ENCODE measurements at regions not wholly inside any gene's neighbourhood (a gene's known extent, or its start where the extent isn't known, plus 50 kb on each side); places are given as distances from the start of the nearest gene placed in this dataset.

DNA sequence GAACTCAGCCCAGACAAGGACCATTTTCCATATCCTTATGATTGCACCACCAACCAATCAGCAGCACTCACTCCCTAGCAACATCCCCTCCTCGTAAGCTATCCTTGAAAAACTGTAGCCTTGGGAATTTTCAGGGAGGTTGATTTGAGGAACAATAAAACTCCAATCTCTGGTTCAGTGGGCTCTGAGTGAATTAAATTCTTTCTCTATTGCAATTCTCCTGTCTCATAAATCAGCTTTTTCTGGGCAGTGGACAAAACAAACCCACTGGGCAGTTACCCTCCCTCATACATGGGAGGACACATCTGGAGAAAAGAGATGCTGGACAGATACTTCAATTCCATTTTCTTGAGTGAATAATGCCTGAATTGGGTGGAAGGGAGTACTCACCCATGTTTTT lies 115.4 kb upstream of the STXBP5 start:
- no peak for DNase-seq

- DNase-seq: no peak
Observed at GRCh38 chr6:147095316-147095715, 108.9 kb upstream of the STXBP5 start.

GRCh38 chr6:147099974-147100373 lies 104.2 kb upstream of the STXBP5 start:
- no peak for DNase-seq

DNA sequence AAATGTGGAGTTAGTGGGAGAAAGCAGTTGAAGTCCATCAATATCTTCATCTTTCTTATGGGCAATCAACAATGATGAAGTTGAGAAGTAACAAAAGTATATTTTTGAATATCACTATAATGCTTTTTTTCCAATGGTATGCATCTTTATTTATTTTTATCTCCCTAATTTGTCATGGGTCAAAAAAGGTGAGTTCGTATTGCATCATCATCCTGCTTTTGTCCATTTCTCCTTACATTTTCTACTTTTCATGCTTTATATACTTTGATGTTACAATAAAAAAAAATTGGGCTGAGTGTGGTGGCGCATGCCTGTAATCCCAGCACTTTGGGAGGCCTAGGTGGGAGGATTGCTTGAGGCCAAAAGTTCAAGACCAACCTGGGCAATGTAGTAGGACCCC lies 101.2 kb upstream of the STXBP5 start:
- no peak for DNase-seq

GRCh38 chr6:147103694-147104093 lies 100.5 kb upstream of the STXBP5 start:
- DNase-seq: no peak

DNA sequence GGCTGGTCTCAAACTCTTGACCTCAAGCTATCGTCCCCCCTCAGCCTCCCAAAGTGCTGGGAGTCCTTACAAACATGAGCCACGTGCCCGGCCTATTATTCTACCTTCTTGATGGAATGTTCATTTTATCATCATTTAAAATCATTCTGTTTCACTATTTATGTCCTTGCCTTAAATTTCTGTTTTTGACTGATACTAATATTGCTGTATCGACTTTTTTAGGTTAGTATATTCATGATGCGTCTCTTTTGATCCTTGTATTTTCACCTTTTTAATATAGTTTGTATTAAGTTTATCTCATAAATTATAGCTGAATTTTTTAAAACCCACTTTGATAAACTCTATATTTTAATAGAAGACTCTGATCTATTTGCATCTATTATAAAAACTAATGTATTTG lies 98.4 kb upstream of the STXBP5 start:
- no peak for DNase-seq

DNA sequence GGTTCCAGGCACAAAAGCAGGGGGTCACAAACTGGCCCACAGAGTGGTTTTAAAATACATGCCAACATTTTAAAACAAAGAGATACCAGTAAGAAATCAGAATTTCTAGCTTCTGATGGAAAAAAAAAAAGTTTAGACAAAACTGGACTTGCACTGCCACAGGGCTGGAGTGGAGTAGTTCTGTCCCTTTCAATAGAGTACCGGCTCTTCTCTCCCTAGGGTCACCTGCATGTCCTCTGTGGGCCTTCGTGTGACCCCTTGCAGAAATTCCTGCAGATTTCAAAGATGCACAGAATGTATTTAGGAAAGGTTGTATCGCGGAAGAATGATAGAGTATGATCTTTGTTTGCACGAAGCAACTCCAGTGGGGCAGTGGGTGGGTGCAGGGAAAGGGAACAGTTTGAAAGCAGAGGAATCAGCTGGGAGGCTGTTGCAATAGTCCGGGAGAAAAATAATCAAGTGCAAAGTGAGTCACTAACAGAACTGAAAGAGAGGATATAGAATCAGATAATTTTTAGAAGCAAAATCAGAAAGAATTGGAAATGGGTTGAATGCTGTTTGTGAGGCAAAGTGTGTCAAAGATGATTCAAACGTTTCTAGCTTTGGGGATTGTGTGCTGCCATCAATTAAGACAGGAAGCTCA lies 97.3 kb upstream of the STXBP5 start:
- DNase-seq: no peak

DNA sequence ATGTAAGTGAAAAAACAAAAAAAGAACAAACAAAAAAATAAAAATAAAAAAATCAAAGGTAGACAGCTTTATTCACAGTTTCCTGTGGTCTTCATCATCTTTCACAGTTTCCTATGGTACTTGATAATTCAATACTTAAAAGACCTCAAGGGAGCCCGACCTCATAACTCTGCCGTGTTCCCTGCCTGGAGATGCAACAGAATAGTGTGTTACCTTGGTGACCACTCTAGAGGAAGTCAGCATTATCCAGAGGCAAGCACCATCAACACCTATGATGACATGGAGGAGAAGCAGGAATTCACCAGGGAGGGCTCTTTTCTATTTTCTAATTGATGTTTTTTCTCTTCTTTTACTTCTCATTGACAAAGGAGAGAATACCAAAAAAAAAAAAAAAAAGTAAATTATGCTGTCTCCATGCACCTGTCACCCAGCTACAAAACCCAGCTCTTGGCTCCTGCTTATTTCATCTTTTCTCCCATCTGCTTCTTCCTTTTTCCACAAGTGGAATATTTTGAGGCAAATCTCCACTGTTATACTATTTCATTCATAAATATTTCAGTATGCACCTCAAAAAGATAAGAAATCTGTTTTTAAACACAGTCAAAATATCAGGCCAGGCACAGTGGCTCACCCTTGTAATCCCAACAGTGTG lies 95.8 kb upstream of the STXBP5 start:
- no peak for DNase-seq

GRCh38 chr6:147109707-147110106 lies 94.5 kb upstream of the STXBP5 start:
- DNase-seq: no peak

- no peak for DNase-seq
Observed at GRCh38 chr6:147116056-147116455, 88.2 kb upstream of the STXBP5 start.

DNA sequence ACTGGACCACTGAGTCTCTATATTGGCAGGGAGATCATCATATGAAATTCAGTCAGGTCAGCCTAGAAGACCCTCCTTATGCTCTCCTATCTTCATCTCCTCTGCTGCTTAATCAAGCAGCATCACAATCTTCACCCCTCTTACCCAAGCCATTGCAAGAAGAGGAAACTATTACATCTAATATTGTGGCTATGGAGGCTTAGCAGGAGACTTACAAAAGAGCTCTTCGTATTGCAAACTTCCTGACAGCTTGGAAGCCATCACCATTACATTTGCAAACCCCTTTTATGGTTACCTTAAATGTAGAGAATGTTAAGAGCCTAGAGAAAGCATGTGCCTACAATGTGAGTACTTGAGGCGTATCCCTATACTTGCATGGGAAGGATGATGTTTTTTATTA lies 87.2 kb upstream of the STXBP5 start:
- DNase-seq: no peak

- no peak for DNase-seq
Observed at GRCh38 chr6:147117580-147117979, 86.6 kb upstream of the STXBP5 start.

GRCh38 chr6:147119310-147119709 lies 84.9 kb upstream of the STXBP5 start:
- no peak for DNase-seq

GRCh38 chr6:147122823-147123222 lies 81.4 kb upstream of the STXBP5 start:
- no peak for DNase-seq

GRCh38 chr6:147126618-147127022 lies 77.6 kb upstream of the STXBP5 start:
- no peak for DNase-seq

- DNase-seq: no peak
Observed at GRCh38 chr6:147127587-147127986, 76.6 kb upstream of the STXBP5 start.

GRCh38 chr6:147128056-147128455 lies 76.2 kb upstream of the STXBP5 start:
- DNase-seq: no peak

- DNase-seq: no peak
Observed at GRCh38 chr6:147131532-147132128, 72.6 kb upstream of the STXBP5 start.

DNA sequence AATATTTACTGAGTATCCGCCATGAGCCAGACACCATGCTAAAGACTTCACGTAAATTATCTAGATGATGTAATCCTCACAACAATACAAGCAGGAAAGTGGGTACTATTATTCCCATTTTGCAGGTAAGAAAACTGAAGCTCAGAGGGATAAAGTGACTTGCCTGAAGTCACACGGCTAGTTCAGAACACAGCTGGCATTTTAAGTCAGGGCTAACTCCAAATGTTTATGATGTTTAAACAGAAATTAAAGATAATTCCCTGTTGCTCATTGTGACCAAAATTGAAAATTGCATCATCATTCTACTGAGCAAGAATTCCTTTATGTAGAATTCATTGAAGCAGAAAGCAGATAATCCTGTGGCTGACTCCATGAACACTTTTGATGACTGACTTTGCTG lies 71.3 kb upstream of the STXBP5 start:
- no peak for DNase-seq

DNA sequence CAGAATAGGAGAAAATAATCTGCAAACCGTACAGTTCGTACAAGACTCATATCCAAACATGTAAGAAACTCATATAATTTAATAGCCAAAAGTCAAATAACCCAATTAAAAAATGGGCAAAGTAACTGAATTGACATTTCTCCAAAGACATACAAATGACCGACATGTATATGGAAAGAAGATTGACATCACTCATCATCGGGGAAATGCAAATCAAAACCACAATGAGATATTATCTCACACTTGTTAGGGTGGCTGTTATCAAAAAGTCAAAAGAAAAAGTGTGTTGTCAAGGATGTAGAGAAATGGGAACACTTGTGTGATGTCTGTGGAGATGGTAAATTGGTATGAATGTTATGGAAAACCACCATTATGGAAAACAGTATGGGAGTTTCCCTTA lies 70.5 kb upstream of the STXBP5 start:
- no peak for DNase-seq

- DNase-seq: no peak
Observed at GRCh38 chr6:147135211-147135681, 69.0 kb upstream of the STXBP5 start.

GRCh38 chr6:147136057-147136456 lies 68.2 kb upstream of the STXBP5 start:
- no peak for DNase-seq

DNA sequence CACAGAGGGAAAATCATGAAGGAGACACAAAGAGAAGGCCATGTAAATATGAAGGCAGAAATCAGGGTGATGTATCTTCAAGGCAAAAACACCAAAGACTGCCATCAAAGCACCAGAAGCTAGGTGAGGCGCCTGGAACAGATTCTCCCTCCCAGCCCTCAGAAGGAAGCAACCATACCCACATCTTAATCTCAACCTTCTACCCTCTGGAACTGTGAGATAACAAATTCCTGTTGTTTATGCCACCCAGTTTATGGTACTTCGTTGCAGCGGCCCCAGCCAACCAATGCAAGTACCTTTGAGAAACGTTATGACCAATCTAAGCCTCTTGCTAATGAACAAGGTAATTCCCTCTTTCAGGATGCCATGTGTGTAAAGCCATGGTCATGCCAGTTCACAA lies 66.2 kb upstream of the STXBP5 start:
- DNase-seq: no peak

DNA sequence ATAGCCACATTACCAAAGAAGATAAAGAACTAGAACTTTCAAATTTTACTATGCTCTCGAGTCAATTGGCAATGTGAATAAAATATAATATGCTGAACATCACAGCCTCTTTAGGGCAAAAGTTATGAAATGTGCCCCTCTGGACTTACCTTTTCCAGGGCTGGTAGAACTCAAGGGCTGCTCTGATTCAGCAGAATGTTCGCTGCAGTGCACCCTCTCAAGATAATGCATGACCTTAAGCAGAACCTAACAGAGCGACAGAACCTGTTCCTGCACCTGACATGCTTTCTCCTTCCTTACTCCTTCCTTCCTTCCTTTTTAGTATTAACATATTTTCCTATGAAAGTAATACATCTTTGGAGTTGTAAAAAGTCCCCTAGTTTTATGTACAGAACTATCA lies 65.4 kb upstream of the STXBP5 start:
- no peak for DNase-seq
